DND-41 (cell line): ENCODE measurements at regions not wholly inside any gene's neighbourhood (a gene's known extent, or its start where the extent isn't known, plus 50 kb on each side); places are given as distances from the start of the nearest gene placed in this dataset.

Experiments
- EZH2 ChIP-seq: IDR thresholded peaks from 3 replicates; pipeline ENCODE4 v1.6.1; 2012; ENCODE audit warnings: borderline replicate concordance, low read depth, mild to moderate bottlenecking, moderate library complexity, low read length, inconsistent platforms; ENCODE audit not compliant: severe bottlenecking
- TF ChIP-seq, protein P1 (sequence below): IDR thresholded peaks from 2 replicates; pipeline ENCODE4 v1.5.1; 2012; ENCODE audit warnings: borderline replicate concordance, low read length, moderate library complexity, mild to moderate bottlenecking; ENCODE audit not compliant: poor library complexity, severe bottlenecking; ENCODE audit errors: extremely low read depth

GRCh38 chr6:100296810-100297544 is 167.7 kb downstream of the SIM1 start:
- no peak for TF ChIP-seq EZH2
- TF ChIP-seq, protein P1, sequence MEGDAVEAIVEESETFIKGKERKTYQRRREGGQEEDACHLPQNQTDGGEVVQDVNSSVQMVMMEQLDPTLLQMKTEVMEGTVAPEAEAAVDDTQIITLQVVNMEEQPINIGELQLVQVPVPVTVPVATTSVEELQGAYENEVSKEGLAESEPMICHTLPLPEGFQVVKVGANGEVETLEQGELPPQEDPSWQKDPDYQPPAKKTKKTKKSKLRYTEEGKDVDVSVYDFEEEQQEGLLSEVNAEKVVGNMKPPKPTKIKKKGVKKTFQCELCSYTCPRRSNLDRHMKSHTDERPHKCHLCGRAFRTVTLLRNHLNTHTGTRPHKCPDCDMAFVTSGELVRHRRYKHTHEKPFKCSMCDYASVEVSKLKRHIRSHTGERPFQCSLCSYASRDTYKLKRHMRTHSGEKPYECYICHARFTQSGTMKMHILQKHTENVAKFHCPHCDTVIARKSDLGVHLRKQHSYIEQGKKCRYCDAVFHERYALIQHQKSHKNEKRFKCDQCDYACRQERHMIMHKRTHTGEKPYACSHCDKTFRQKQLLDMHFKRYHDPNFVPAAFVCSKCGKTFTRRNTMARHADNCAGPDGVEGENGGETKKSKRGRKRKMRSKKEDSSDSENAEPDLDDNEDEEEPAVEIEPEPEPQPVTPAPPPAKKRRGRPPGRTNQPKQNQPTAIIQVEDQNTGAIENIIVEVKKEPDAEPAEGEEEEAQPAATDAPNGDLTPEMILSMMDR, result no peak
